Immature natural killer cell (primary cell): ENCODE measurements at regions not wholly inside any gene's neighbourhood (a gene's known extent, or its start where the extent isn't known, plus 50 kb on each side); places are given as distances from the start of the nearest gene placed in this dataset.

Experiments used
- DNase-seq, 3 donors: peaks; one replicate each; pipeline ENCODE4 v3.0.0; 2022; ENCODE audit warnings: mixed read lengths in 1 of 3
- H3K27ac Mint-ChIP-seq, 6 donors: one replicate each; pipeline ENCODE4 v1.8.0; 2020; ENCODE audit warnings: mixed read lengths in 6 of 6, mild to moderate bottlenecking in 5 of 6, inconsistent platforms in 4 of 6, moderate library complexity in 3 of 6
- H3K27me3 Mint-ChIP-seq, 3 donors: one replicate each; pipeline ENCODE4 v1.8.0; 2020 to 2021; ENCODE audit warnings: low read depth in 3 of 3, mild to moderate bottlenecking in 3 of 3, mixed read lengths in 3 of 3, moderate library complexity in 3 of 3, inconsistent platforms in 1 of 3
- H3K36me3 Mint-ChIP-seq, 3 donors: one replicate each; pipeline ENCODE4 v1.8.0; 2020; ENCODE audit warnings: mixed read lengths in 3 of 3, inconsistent platforms in 2 of 3, mild to moderate bottlenecking in 2 of 3
- H3K4me1 Mint-ChIP-seq, 2 donors: one replicate each; pipeline ENCODE4 v1.8.0; 2020; ENCODE audit warnings: inconsistent platforms in 2 of 2, mild to moderate bottlenecking in 2 of 2, mixed read lengths in 2 of 2, moderate library complexity in 1 of 2
- H3K4me3 Mint-ChIP-seq, 5 donors: one replicate each; pipeline ENCODE4 v1.8.0; 2020; ENCODE audit warnings: mild to moderate bottlenecking in 5 of 5, mixed read lengths in 5 of 5, inconsistent platforms in 3 of 5, moderate library complexity in 3 of 5
- H3K9me3 Mint-ChIP-seq, 6 donors: one replicate each; pipeline ENCODE4 v1.8.0; 2020; ENCODE audit warnings: mild to moderate bottlenecking in 6 of 6, mixed read lengths in 6 of 6, inconsistent platforms in 4 of 6, moderate library complexity in 3 of 6

DNA sequence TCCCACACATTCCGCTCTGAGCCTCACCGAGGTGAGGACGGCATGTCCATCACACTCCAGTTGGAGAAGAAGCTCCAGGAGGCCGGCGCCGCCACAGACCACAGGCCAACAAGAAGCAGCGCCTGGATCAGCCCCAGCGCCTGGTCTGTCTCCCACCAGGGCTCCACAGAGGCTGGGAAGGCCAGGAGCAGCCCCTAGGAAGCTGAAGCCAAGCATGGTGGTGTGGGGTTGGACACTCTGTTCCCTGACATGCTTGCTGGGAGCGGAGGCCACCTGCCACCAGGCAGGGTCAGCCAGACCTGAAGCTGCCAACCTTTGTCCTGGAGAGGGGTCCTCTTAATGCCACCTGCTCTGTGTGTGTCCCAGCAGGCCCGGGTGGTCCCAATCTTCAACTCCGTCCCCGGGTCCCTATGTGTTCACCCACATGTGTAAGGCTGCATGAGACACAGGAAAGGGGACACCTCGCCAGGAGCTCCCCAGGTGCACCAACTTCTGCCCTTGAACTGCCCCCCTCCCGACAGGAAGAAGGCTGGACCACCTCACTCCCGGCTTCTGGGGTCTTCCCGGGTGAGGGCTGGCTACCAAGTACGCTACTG lies 140.1 kb upstream of the PPP1R26 start:
- no peak overlapping the region for H3K4me3 Mint-ChIP-seq
- H3K27ac Mint-ChIP-seq: no peak overlapping the region
- no peak for DNase-seq
- H3K9me3 Mint-ChIP-seq: peaks cover 0 to 2% (median 0%) of the 10 kb centered on the region in 6 donors
- H3K4me1 Mint-ChIP-seq: no peaks in the 10 kb centered on the region
- peaks cover 0 to 2% (median 0%) of the 10 kb centered on the region in 3 donors for H3K27me3 Mint-ChIP-seq
- H3K36me3 Mint-ChIP-seq: no peaks in the 10 kb centered on the region

DNA sequence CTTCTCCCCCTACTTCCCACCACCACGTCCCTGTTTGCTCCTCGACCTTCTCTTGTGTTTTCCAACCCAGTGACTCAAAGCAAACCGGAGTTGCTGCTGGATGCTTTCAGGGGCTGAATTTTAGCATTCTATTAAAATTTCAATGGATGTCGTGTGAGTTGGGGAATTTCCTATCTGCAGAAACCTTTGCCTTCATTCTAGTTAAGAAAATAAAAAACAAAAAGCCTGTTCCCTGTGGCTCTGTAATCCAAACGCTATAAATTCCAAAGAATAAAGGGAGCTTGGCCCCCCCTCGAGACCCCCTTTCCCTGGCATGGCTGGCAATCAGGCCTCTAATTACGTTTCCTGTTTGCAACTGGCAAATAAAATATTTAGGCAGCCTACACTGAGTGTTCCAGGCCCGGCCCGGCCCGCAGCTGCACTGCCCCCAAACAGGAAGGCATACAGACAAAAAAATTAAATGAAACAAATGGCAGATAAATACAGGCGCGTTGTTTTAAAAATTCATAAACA lies 139.4 kb upstream of the PPP1R26 start:
- peaks cover 0 to 2% (median 0%) of the 10 kb centered on the region in 6 donors for H3K9me3 Mint-ChIP-seq
- H3K27me3 Mint-ChIP-seq: peaks cover 0 to 5% (median 2%) of the 10 kb centered on the region in 3 donors
- no peaks in the 10 kb centered on the region for H3K4me1 Mint-ChIP-seq
- H3K27ac Mint-ChIP-seq: no peak overlapping the region
- H3K36me3 Mint-ChIP-seq: no peaks in the 10 kb centered on the region
- H3K4me3 Mint-ChIP-seq: no peak overlapping the region
- no peak for DNase-seq

DNA sequence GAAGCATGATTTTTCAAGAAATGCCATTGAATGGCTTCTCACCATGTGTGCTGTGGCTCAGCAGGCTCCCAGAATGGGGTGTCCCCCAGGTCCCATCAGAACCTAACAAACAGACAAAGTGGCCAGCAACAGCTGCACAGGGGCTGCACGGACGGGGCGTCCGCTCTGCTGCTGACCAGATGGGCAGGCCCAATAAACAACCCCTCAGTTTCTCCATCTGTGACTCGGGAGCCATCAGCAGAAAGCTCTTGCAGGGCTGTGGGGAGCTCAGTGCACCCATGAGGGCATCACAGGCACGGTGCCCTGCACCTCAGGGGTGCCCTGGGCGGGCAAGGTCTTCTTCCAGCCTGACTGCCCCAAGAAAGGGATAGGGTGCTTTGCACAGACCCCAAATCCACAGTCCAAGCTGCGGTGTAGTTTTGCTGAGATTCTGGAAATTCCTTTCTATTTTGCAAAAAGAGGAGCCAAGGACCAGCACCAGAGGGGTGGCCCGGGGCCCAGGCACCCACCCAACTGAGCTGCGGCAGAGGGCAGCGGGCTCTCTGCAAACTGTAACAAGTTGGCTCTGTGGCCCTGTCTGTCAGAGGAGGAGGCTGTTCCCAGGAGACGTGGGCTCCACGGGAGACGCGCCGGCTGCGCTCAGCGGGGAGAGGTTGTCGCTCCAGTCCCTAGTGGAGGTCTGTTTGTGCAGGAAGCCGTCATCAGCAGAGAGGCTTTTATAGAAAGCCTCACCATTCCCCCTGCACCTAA lies 138.7 kb upstream of the PPP1R26 start:
- Mint-ChIP-seq H3K4me3 (no peak overlapping the region), H3K27me3 (peaks cover 0 to 5% (median 2%) of the 10 kb centered on the region in 3 donors), H3K36me3 (no peaks in the 10 kb centered on the region), H3K9me3 (peaks cover 0 to 2% (median 0%) of the 10 kb centered on the region in 6 donors), H3K4me1 (no peaks in the 10 kb centered on the region), H3K27ac (no peak overlapping the region)
- no peak for DNase-seq

DNA sequence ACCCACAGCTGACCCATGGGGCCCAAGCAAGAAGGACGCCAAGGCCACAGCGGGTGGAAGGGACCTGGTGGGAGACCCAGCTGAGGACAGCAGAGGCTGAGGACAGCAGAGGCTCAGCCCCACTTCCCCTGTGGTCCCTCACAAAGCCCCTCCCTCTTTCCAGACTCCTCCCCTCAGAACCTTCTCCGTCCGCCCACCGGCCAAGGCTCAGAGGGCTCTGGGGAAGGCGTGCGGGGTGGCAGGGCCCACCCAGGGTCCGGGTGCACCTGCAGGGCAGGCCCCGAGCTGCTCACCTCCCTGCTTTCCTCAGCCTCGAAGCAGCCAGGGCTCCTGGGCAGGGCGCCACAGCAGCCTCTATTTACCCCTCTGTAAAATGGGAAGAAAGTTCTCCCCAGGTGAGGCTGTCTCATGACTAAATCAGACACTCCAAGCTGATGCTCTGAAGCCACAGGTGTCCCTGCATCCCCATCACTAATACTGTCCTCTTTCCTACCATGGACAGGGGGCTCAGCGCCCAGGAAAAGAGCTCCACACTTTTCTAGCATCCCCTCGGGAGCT lies 137.9 kb upstream of the PPP1R26 start:
- H3K9me3 Mint-ChIP-seq: no peaks in the 10 kb centered on the region
- no peaks in the 10 kb centered on the region for H3K4me1 Mint-ChIP-seq
- no peak overlapping the region for H3K4me3 Mint-ChIP-seq
- peaks cover 0 to 5% (median 2%) of the 10 kb centered on the region in 3 donors for H3K27me3 Mint-ChIP-seq
- no peak for DNase-seq
- H3K36me3 Mint-ChIP-seq: no peaks in the 10 kb centered on the region
- no peak overlapping the region for H3K27ac Mint-ChIP-seq

DNA sequence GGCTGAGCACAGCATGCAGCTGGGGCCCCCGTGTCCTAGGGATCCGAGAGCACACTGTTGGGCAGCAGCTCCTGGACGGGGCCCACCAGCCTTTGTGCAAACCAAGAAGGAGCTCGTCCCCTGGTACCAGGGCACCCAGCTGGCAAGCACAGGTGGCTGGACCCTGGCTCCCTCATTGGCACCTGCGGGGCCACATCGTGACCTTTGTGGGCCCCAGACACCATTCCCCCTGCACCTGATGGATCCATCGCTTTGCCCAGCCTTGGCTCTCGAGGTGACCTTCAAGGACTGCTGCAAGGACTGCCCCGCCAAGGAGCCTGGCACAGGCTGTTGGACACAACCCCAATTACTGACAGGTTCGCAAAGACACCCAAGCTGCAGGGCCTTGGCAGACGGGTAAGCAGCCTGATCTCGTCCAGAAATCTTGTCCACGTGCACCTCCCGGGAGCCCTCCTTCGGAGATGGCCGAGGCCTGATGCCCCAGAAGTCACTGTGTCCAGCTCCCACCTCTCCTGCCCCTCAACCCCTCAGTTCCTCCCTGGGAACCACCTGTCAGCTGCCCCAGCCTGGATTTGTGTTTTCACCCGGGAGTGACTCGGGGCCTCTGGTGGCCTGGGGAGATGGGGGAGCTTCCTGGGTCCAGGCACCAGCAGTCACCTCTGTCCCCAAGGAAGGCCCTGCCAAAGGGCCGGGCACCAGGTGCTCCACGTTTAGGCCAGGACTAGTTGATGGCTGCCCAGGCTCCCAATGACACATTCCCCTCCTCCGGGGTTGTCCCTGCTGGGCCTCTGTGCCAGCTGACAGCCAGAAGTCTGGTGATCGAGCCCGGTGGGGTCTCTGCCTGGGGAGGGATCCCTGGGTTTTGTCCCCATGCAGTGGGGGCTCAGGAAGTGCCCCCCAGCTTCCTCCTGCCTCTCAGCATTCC lies 137.1 kb upstream of the PPP1R26 start:
- no peak for DNase-seq
- H3K27me3 Mint-ChIP-seq: peaks cover 0 to 3% (median 2%) of the 10 kb centered on the region in 3 donors
- H3K9me3 Mint-ChIP-seq: no peaks in the 10 kb centered on the region
- no peaks in the 10 kb centered on the region for H3K4me1 Mint-ChIP-seq
- H3K36me3 Mint-ChIP-seq: no peaks in the 10 kb centered on the region
- H3K27ac Mint-ChIP-seq: no peak overlapping the region
- no peak overlapping the region for H3K4me3 Mint-ChIP-seq

DNA sequence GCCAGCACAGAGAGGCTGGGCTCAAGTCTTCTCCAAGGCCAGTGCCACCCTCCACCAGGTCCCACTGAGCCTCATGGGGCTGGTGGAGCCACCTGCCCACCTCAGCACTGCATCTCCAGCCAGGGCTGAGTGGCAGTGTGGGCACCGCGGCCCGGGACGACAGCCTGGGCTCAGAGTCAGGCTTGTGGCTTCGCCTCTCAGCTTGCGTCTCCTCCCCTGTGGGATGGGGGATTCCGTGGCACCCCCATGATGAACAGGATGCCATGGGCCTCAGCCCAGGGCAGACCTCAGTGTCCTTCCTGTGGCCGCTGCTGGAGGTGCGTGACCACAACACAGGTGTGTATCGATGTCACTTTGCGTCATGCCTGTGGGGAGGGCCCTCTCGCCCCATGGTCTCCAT lies 136.4 kb upstream of the PPP1R26 start:
- Mint-ChIP-seq H3K36me3 (no peaks in the 10 kb centered on the region), H3K4me1 (no peaks in the 10 kb centered on the region), H3K27me3 (peaks cover 0 to 3% (median 2%) of the 10 kb centered on the region in 3 donors), H3K27ac (no peak overlapping the region), H3K9me3 (no peaks in the 10 kb centered on the region), H3K4me3 (no peak overlapping the region)
- DNase-seq: no peak

DNA sequence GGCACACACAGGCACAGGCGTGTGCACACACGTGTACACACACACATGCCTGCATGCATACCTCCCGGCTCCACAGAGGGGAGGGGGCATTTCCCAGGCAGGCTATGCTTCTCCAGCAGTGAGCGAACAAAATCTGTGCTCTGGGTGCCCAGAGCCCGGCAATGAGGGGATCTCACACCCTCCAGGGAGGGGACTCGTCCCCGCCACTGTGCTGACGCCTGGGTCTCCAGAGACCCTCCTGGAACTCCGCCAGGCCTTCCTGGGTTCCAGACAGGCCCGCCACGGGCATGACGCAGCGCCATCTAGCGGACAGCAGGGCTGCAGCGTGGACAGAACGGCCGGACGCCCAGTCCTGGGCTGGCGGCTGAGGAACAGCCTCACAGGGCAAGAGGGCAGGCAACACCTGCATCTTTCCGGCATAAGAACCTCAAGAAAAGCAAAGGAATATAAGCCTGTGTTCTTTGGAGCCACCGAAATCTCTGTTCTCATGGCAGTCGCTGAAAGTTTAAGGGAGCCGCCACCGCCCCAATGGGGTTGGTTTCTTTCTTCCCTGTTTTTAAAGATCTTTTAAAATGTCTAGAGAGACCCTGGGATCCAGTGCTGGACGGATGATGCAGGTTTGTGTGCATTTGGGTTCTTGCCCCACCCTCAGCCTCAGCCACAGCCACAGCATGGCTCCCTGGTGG lies 135.6 kb upstream of the PPP1R26 start:
- peak; percentile 8 to 24 (median 18) for DNase-seq
- no peaks in the 10 kb centered on the region for H3K4me1 Mint-ChIP-seq
- H3K4me3 Mint-ChIP-seq: no peak overlapping the region
- H3K9me3 Mint-ChIP-seq: no peaks in the 10 kb centered on the region
- H3K27ac Mint-ChIP-seq: no peak overlapping the region
- H3K27me3 Mint-ChIP-seq: peaks cover 0 to 3% (median 2%) of the 10 kb centered on the region in 3 donors
- H3K36me3 Mint-ChIP-seq: no peaks in the 10 kb centered on the region

DNA sequence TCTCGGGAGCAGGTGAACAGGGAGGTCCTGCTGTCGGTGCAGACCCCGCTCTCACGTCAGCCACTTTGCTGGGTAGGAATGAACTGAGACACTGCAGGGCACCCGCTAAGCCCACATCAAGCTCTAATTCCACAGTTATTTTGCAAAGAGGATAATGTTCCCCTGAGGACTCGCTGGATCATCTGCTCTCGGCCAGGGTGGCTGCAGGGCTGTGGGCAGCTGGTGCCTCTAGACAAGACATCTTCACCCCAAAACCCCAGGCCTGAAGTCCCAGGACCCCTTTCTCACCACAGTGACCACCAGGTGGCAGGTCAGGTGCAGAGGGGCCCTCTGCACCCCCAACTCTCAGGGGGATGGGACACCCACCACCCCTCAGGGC lies 135.1 kb upstream of the PPP1R26 start:
- no peaks in the 10 kb centered on the region for H3K9me3 Mint-ChIP-seq
- no peaks in the 10 kb centered on the region for H3K36me3 Mint-ChIP-seq
- H3K27me3 Mint-ChIP-seq: peaks cover 0 to 3% (median 2%) of the 10 kb centered on the region in 3 donors
- H3K27ac Mint-ChIP-seq: no peak overlapping the region
- no peaks in the 10 kb centered on the region for H3K4me1 Mint-ChIP-seq
- no peak for DNase-seq
- H3K4me3 Mint-ChIP-seq: no peak overlapping the region

DNA sequence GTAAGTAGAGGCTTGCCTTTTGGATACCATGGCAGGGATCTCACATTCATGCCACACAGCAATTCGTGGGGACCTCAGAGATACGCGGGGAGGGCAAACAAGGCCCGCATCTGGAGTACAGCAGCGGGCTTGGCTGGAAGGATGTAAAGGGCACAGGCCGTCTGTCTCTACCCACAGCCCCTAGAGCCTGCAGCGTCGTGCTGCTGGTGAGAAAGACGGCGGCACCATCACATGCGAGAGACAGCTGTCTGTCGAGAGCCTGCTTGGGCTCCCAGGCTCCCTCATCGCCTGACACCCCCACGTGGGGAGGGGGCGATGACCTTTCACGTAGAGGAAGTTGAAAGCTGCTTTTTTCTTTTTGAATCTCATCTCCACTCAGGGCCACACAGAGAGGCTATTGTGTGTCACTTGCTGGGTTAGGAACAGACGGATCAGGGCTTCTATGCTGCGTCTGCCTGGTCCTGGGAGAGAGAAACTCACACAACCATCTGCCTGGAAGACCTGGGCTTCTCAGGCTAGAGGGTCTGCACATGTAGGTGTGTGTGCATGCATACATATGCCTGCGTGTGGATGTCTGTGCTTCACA lies 134.6 kb upstream of the PPP1R26 start:
- no peak for DNase-seq
- H3K4me1 Mint-ChIP-seq: no peaks in the 10 kb centered on the region
- H3K4me3 Mint-ChIP-seq: no peak overlapping the region
- H3K27me3 Mint-ChIP-seq: peaks cover 0 to 3% (median 2%) of the 10 kb centered on the region in 3 donors
- H3K36me3 Mint-ChIP-seq: no peaks in the 10 kb centered on the region
- H3K9me3 Mint-ChIP-seq: no peaks in the 10 kb centered on the region
- H3K27ac Mint-ChIP-seq: no peak overlapping the region

DNA sequence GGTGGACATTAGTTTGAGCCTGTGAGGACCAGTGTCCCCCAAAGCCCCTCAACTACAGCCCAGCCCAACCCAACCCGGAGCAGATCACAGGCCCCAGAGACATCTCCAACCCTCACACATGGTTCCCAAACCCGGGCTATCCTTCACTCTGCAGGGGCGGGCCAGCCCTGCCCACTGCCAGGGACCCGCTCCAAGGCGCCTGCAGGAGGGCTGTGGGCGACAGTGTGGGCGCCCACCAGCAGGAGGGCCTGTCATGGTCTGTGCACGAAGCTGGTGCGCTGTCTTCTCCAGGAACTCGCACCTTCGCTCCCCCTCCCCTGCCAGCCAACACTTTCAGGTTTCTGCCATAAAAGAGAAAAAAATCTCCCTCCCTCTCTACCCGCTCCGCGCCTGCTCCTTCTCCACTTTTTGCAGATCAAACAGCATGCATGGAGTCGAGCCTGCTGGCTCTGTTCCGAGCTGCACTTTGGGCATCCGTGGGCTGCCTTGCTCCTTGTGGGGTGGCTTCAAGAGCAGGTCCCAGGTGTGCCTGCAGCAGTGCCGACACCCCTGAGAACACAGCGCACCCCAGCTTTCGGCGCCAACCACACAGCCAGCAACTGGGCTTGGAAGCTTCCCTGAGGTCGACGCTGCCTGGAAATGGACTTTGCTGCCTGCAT lies 133.7 kb upstream of the PPP1R26 start:
- Mint-ChIP-seq H3K27ac (no peak overlapping the region), H3K4me1 (no peaks in the 10 kb centered on the region), H3K27me3 (peaks cover 0 to 3% (median 2%) of the 10 kb centered on the region in 3 donors), H3K9me3 (no peaks in the 10 kb centered on the region), H3K36me3 (no peaks in the 10 kb centered on the region), H3K4me3 (no peak overlapping the region)
- DNase-seq: no peak

DNA sequence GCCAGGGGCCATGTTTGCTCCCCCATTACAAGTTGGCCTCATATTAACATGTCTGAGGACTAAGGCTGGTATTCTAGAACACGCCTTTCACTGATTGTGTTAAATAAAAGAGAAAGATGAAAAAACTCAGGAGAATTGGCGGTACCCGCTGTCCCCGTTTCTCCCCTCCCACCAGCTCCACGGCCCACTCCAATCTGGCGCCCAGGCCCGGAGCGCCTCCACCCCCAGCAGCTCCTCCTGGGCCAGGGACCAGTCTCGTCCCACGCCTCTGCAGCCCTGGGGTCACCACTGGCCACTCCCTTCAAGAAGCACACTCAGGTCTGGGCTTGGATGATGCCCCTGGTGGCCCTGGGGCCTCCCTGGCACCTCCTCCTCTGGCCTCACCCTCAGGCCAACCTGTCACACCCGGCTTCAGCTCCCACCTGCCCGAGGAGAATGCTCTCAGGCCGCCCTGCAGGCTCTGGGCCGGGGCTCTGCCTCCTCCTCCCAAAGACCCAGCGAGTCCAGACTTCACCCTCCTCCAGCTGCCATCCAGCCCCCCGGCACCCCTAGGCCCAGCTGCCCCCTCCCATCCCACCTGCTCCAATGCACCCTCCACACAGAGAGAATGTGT lies 133.0 kb upstream of the PPP1R26 start:
- H3K36me3 Mint-ChIP-seq: no peaks in the 10 kb centered on the region
- H3K4me3 Mint-ChIP-seq: no peak overlapping the region
- peaks cover 0 to 3% (median 2%) of the 10 kb centered on the region in 3 donors for H3K27me3 Mint-ChIP-seq
- no peaks in the 10 kb centered on the region for H3K4me1 Mint-ChIP-seq
- H3K9me3 Mint-ChIP-seq: no peaks in the 10 kb centered on the region
- DNase-seq: no peak
- no peak overlapping the region for H3K27ac Mint-ChIP-seq

DNA sequence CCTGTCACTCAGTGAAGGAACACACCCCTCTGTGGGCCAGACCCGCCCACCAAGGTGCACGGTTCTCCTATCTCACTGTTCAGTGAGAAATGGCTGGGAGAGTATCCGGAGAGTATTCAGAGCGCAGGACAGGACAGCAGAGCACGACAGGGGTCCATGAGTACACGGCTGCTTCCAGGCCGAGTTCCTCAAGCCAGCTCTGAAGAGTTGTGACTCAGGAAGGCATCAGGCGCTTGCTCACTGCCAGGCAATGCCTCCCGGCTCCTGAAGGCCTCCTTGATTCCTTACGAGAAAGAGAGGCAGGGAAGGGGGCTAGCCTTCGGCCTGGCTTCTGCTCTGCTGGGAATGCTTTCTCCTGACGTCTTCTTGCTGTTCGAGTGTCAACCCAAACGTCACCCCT lies 132.1 kb upstream of the PPP1R26 start:
- Mint-ChIP-seq H3K4me1 (no peaks in the 10 kb centered on the region), H3K36me3 (no peaks in the 10 kb centered on the region), H3K9me3 (no peaks in the 10 kb centered on the region), H3K4me3 (no peak overlapping the region), H3K27me3 (peaks cover 0 to 3% (median 2%) of the 10 kb centered on the region in 3 donors), H3K27ac (no peak overlapping the region)
- DNase-seq: no peak
